ENCODE measurements at regions not wholly inside any gene's neighbourhood (a gene's known extent, or its start where the extent isn't known, plus 50 kb on each side); places are given as distances from the start of the nearest gene placed in this dataset.

GRCh38 chr5:145162626-145163025 lies 672.5 kb downstream of the PRELID2 start:
- Histone ChIP-seq H3K4me3 (no peak overlapping the region), H3K36me3 (no peaks in the 10 kb centered on the region), H3K9me3 (no peaks in the 10 kb centered on the region), H3K4me1 (no peaks in the 10 kb centered on the region), H3K27ac (no peak overlapping the region), H3K27me3 (no peaks in the 10 kb centered on the region)
- intact Hi-C loops (cut with DNase I), result no loop called here
- TF ChIP-seq CTCF (IDR thresholded peaks at IDR 0.05), result no peak
- TF ChIP-seq POLR2A (IDR thresholded peaks at IDR 0.05), result no peak
- no peak for DNase-seq
- no peak for ATAC-seq

GRCh38 chr5:145161391-145161790 lies 673.8 kb downstream of the PRELID2 start:
- no peaks in the 10 kb centered on the region for H3K9me3 ChIP-seq
- no peaks in the 10 kb centered on the region for H3K27me3 ChIP-seq

GRCh38 chr5:145160679-145161078 lies 674.5 kb downstream of the PRELID2 start:
- intact Hi-C loops (cut with DNase I), result no loop called here
- WGBS, 4 donors, result 65 to 74% (median 71%) methylated on average over 4 of the region's 4 CpGs
- no peaks in the 10 kb centered on the region for H3K36me3 ChIP-seq
- no peak for DNase-seq
- TF ChIP-seq CTCF (IDR thresholded peaks at IDR 0.05), result no peak
- no peak for TF ChIP-seq POLR2A (IDR thresholded peaks at IDR 0.05)
- H3K27me3 ChIP-seq, result no peaks in the 10 kb centered on the region
- no peaks in the 10 kb centered on the region for H3K4me1 ChIP-seq
- no peak for ATAC-seq
- H3K27ac ChIP-seq, result no peak overlapping the region
- no peak overlapping the region for H3K4me3 ChIP-seq
- no peaks in the 10 kb centered on the region for H3K9me3 ChIP-seq

More at GRCh38 chr5:145161391-145161790, 673.8 kb downstream of the PRELID2 start:
- WGBS, 4 donors, result 70 to 79% (median 72%) methylated on average over 3 of the region's 3 CpGs
- intact Hi-C loops (cut with DNase I), result no loop called here
- TF ChIP-seq CTCF (IDR thresholded peaks at IDR 0.05) (no peak), POLR2A (IDR thresholded peaks at IDR 0.05) (no peak)
- no peak overlapping the region for H3K27ac ChIP-seq
- DNase-seq (no peak), ATAC-seq (no peak)
- H3K4me3 ChIP-seq, result no peak overlapping the region
- H3K4me1 ChIP-seq, result no peaks in the 10 kb centered on the region
- H3K36me3 ChIP-seq, result no peaks in the 10 kb centered on the region

- no peak for ATAC-seq
- no peak for TF ChIP-seq POLR2A (IDR thresholded peaks at IDR 0.05)
- TF ChIP-seq CTCF (IDR thresholded peaks at IDR 0.05), result no peak
- DNase-seq, result no peak
- H3K4me1 ChIP-seq, result no peaks in the 10 kb centered on the region
- H3K27me3 ChIP-seq, result no peaks in the 10 kb centered on the region
- H3K4me3 ChIP-seq, result no peak overlapping the region
- 30 to 43% (median 32%) methylated on average over 4 of the region's 4 CpGs for WGBS, 4 donors
- H3K27ac ChIP-seq, result no peak overlapping the region
- H3K36me3 ChIP-seq, result no peaks in the 10 kb centered on the region
- intact Hi-C loops (cut with DNase I), result no loop called here
- H3K9me3 ChIP-seq, result no peaks in the 10 kb centered on the region
Measured at GRCh38 chr5:145158730-145159129, 676.4 kb downstream of the PRELID2 start.

All from heart left ventricle (tissue), 16 donors.